Bronchial epithelial cell (primary cell): ENCODE measurements at regions not wholly inside any gene's neighbourhood (a gene's known extent, or its start where the extent isn't known, plus 50 kb on each side); places are given as distances from the start of the nearest gene placed in this dataset.

Experiments used
- DNase-seq: peaks from one replicate; pipeline ENCODE4 v3.0.0-alpha.2; 2010; ENCODE audit warnings: low read depth
- FAIRE-seq: peaks from 2 replicates; lab custom pipeline; 2011; peaks lifted over from hg19 to GRCh38; lab: Jason Lieb, UNC
- H3K27me3 ChIP-seq: 2 replicates; pipeline ENCODE4 v1.5.1; 2011; ENCODE audit warnings: low read length; ENCODE audit not compliant: control insufficient read depth, insufficient read depth
- H3K36me3 ChIP-seq: 2 replicates; pipeline ENCODE4 v1.5.1; 2011; ENCODE audit warnings: low read length; ENCODE audit not compliant: control insufficient read depth, insufficient read depth
- H3K4me3 ChIP-seq: 2 replicates; pipeline ENCODE4 v1.5.1; 2011; ENCODE audit warnings: mild to moderate bottlenecking, low read depth, low read length, control low read depth
- CTCF ChIP-seq: IDR thresholded peaks from 2 replicates; pipeline ENCODE4 v1.5.1; 2011; ENCODE audit warnings: mild to moderate bottlenecking, moderate library complexity, low read length, control low read depth, inconsistent platforms; ENCODE audit not compliant: insufficient read depth, severe bottlenecking

GRCh38 chr2:55759271-55759921, 65.8 kb upstream of the PNPT1 start:
- no peaks in the 10 kb centered on the region for H3K36me3 ChIP-seq
- no peak overlapping the region for H3K4me3 ChIP-seq
- no peaks in the 10 kb centered on the region for H3K27me3 ChIP-seq
- TF ChIP-seq CTCF, result no peak
- FAIRE-seq (no peak), DNase-seq (no peak)

- Histone ChIP-seq H3K36me3 (no peaks in the 10 kb centered on the region), H3K27me3 (no peaks in the 10 kb centered on the region), H3K4me3 (no peak overlapping the region)
- FAIRE-seq, result no peak
- TF ChIP-seq CTCF, result no peak
- no peak for DNase-seq
Measured at GRCh38 chr2:55751966-55752365, 58.3 kb upstream of the PNPT1 start.

DNA sequence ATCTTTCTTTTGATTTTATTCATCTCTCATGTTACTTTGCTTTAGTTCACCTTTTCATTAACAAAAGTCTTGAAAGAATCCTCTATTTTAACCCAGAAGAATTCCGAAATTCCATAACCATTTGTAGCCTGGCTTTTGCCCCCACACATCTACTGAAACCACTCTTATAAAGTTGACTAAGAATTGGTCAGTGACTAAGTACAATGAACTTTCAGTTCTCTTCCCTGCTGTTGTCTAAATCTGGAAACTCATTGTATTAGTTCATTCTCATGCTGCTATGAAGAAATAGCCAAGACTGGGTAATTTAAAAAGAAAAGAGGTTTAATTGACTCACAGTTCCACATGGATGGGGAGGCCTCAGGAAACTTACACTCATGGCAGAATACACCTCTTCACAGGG, 49.9 kb upstream of the PNPT1 start:
- peak; percentile 54 for DNase-seq
- no peak for TF ChIP-seq CTCF
- Histone ChIP-seq H3K4me3 (no peak overlapping the region), H3K36me3 (no peaks in the 10 kb centered on the region), H3K27me3 (no peaks in the 10 kb centered on the region)
- FAIRE-seq, result no peak
